ENCODE measurements at regions not wholly inside any gene's neighbourhood (a gene's known extent, or its start where the extent isn't known, plus 50 kb on each side); places are given as distances from the start of the nearest gene placed in this dataset.

GRCh38 chr2:16273111-16273510 is 332.8 kb downstream of the MYCN start:
- DNase-seq (ENCODE audit: extremely low spot score), result no peak
- ChIA-PET CTCF (no interaction called here), POLR2A (no interaction called here)
- TF ChIP-seq LEF1 (IDR thresholded peaks at IDR 0.05; ENCODE audit: borderline replicate concordance), result no peak
- no peak for TF ChIP-seq SP1 (IDR thresholded peaks at IDR 0.05)
- no peak for TF ChIP-seq CTBP1 (IDR thresholded peaks at IDR 0.05; ENCODE audit: borderline replicate concordance)
- TF ChIP-seq FOXK2 (IDR thresholded peaks at IDR 0.05), result no peak
- no peak for TF ChIP-seq TARDBP (IDR thresholded peaks at IDR 0.05)
- no peak for TF ChIP-seq L3MBTL2 (conservative IDR thresholded peaks at IDR 0.05)
- TF ChIP-seq BHLHE40 (IDR thresholded peaks at IDR 0.05; ENCODE audit: borderline replicate concordance), result no peak
- no peak for TF ChIP-seq FOXA1 (IDR thresholded peaks at IDR 0.05)
- no peak for TF ChIP-seq ARNT (IDR thresholded peaks at IDR 0.05)
- TF ChIP-seq PKNOX1 (IDR thresholded peaks at IDR 0.05), result no peak
- TF ChIP-seq ZNF384 (IDR thresholded peaks at IDR 0.05), result no peak
- no peak for TF ChIP-seq FOXM1 (IDR thresholded peaks at IDR 0.05; ENCODE audit: borderline replicate concordance)
- TF ChIP-seq ELF4 (IDR thresholded peaks at IDR 0.05), result no peak
- no peak for TF ChIP-seq HDGF (IDR thresholded peaks at IDR 0.05; ENCODE audit: borderline replicate concordance)
- no peak for TF ChIP-seq SUZ12 (IDR thresholded peaks at IDR 0.05)

GRCh38 chr2:16272038-16272788 is 331.9 kb downstream of the MYCN start:
- ChIA-PET POLR2A (no interaction called here), CTCF (no interaction called here)
- no peak for DNase-seq (ENCODE audit: extremely low spot score)
- TF ChIP-seq FOXK2 (IDR thresholded peaks at IDR 0.05), result no peak
- TF ChIP-seq BHLHE40 (IDR thresholded peaks at IDR 0.05; ENCODE audit: borderline replicate concordance), result no peak
- TF ChIP-seq NFRKB (IDR thresholded peaks at IDR 0.05), result no peak
- no peak for TF ChIP-seq ARNT (IDR thresholded peaks at IDR 0.05)
- no peak for TF ChIP-seq SUZ12 (IDR thresholded peaks at IDR 0.05)
- no peak for TF ChIP-seq HDGF (IDR thresholded peaks at IDR 0.05; ENCODE audit: borderline replicate concordance)
- no peak for TF ChIP-seq LEF1 (IDR thresholded peaks at IDR 0.05; ENCODE audit: borderline replicate concordance)
- TF ChIP-seq ELF4 (IDR thresholded peaks at IDR 0.05), result no peak
- TF ChIP-seq PKNOX1 (IDR thresholded peaks at IDR 0.05), result no peak
- TF ChIP-seq FOXM1 (IDR thresholded peaks at IDR 0.05; ENCODE audit: borderline replicate concordance), result no peak
- no peak for TF ChIP-seq L3MBTL2 (conservative IDR thresholded peaks at IDR 0.05)

- CTCF ChIA-PET, result interaction anchor here (1.5 kb wide), 1 partner anchor 11 kb away, joined by 4 read pairs; no protein-coding TSS in a partner anchor
- POLR2A ChIA-PET, result no interaction called here
- TF ChIP-seq LEF1 (IDR thresholded peaks at IDR 0.05; ENCODE audit: borderline replicate concordance) (no peak), ELF4 (IDR thresholded peaks at IDR 0.05) (no peak), FOXM1 (IDR thresholded peaks at IDR 0.05; ENCODE audit: borderline replicate concordance) (no peak), TARDBP (IDR thresholded peaks at IDR 0.05) (no peak), PKNOX1 (IDR thresholded peaks at IDR 0.05) (no peak)
- DNase-seq (ENCODE audit: extremely low spot score), result no peak
Measured at GRCh38 chr2:16271231-16271896, 331.0 kb downstream of the MYCN start.

GRCh38 chr2:16270441-16270840 is 330.1 kb downstream of the MYCN start:
- TF ChIP-seq FOXK2 (IDR thresholded peaks at IDR 0.05) (no peak), ZNF384 (IDR thresholded peaks at IDR 0.05) (no peak), L3MBTL2 (conservative IDR thresholded peaks at IDR 0.05) (no peak), CTBP1 (IDR thresholded peaks at IDR 0.05; ENCODE audit: borderline replicate concordance) (no peak), FOXM1 (IDR thresholded peaks at IDR 0.05; ENCODE audit: borderline replicate concordance) (no peak), FOXA1 (IDR thresholded peaks at IDR 0.05) (no peak), SP1 (IDR thresholded peaks at IDR 0.05) (no peak), PKNOX1 (IDR thresholded peaks at IDR 0.05) (no peak), NFRKB (IDR thresholded peaks at IDR 0.05) (no peak), ARNT (IDR thresholded peaks at IDR 0.05) (no peak), HDGF (IDR thresholded peaks at IDR 0.05; ENCODE audit: borderline replicate concordance) (no peak), LEF1 (IDR thresholded peaks at IDR 0.05; ENCODE audit: borderline replicate concordance) (no peak), SUZ12 (IDR thresholded peaks at IDR 0.05) (no peak), BHLHE40 (IDR thresholded peaks at IDR 0.05; ENCODE audit: borderline replicate concordance) (no peak), TARDBP (IDR thresholded peaks at IDR 0.05) (no peak), ELF4 (IDR thresholded peaks at IDR 0.05) (no peak)
- no peak for DNase-seq (ENCODE audit: extremely low spot score)
- POLR2A ChIA-PET, result no interaction called here
- CTCF ChIA-PET, result interaction anchor here (1.5 kb wide), 1 partner anchor 12 kb away, joined by 4 read pairs; no protein-coding TSS in a partner anchor

- TF ChIP-seq CTBP1 (IDR thresholded peaks at IDR 0.05; ENCODE audit: borderline replicate concordance) (no peak), ELF4 (IDR thresholded peaks at IDR 0.05) (no peak), ZNF384 (IDR thresholded peaks at IDR 0.05) (no peak), SP1 (IDR thresholded peaks at IDR 0.05) (no peak), FOXM1 (IDR thresholded peaks at IDR 0.05; ENCODE audit: borderline replicate concordance) (no peak), SUZ12 (IDR thresholded peaks at IDR 0.05) (no peak), NFRKB (IDR thresholded peaks at IDR 0.05) (no peak), ARNT (IDR thresholded peaks at IDR 0.05) (no peak), PKNOX1 (IDR thresholded peaks at IDR 0.05) (no peak), LEF1 (IDR thresholded peaks at IDR 0.05; ENCODE audit: borderline replicate concordance) (no peak), L3MBTL2 (conservative IDR thresholded peaks at IDR 0.05) (no peak), BHLHE40 (IDR thresholded peaks at IDR 0.05; ENCODE audit: borderline replicate concordance) (no peak), HDGF (IDR thresholded peaks at IDR 0.05; ENCODE audit: borderline replicate concordance) (no peak), FOXA1 (IDR thresholded peaks at IDR 0.05) (no peak)
- ChIA-PET CTCF (no interaction called here), POLR2A (no interaction called here)
- no peak for DNase-seq (ENCODE audit: extremely low spot score)
Measured at GRCh38 chr2:16268301-16269000, 328.1 kb downstream of the MYCN start.
